ENCODE measurements at regions not wholly inside any gene's neighbourhood (a gene's known extent, or its start where the extent isn't known, plus 50 kb on each side); places are given as distances from the start of the nearest gene placed in this dataset.

- Histone ChIP-seq H3K9me3 (no peaks in the 10 kb centered on the region), H3K4me1 (peaks cover 0 to 30% (median 10%) of the 10 kb centered on the region in 4 donors), H3K36me3 (no peaks in the 10 kb centered on the region), H3K27me3 (no peaks in the 10 kb centered on the region), H3K4me3 (no peak overlapping the region), H3K27ac (peak overlapping the region in 1 of 5 donors; percentile 53)
- WGBS, 5 donors = 24 to 44% (median 39%) methylated on average over 5 of the region's 5 CpGs
- intact Hi-C loops (cut with DNase I; ENCODE audit: low total_unique reads) = no loop called here
- no peak for TF ChIP-seq POLR2A (IDR thresholded peaks at IDR 0.05)
- TF ChIP-seq CTCF (IDR thresholded peaks at IDR 0.05) = no peak
- TF ChIP-seq EP300 (IDR thresholded peaks at IDR 0.05) = no peak
- TF ChIP-seq POLR2AphosphoS5 (IDR thresholded peaks at IDR 0.05) = no peak
- no peak for DNase-seq
Measured at GRCh38 chr6:151701911-151702562, 105.4 kb upstream of the ESR1 start.

- Histone ChIP-seq H3K36me3 (no peaks in the 10 kb centered on the region), H3K4me3 (no peak overlapping the region), H3K27ac (peak overlapping the region in 1 of 5 donors; percentile 53), H3K27me3 (no peaks in the 10 kb centered on the region), H3K9me3 (no peaks in the 10 kb centered on the region), H3K4me1 (peaks cover 0 to 30% (median 10%) of the 10 kb centered on the region in 4 donors)
- DNase-seq = peak in 1 of 2 donors; percentile 14
- WGBS, 5 donors = 27 to 50% (median 35%) methylated on average over 5 of the region's 5 CpGs
- TF ChIP-seq CTCF (IDR thresholded peaks at IDR 0.05) (no peak), EP300 (IDR thresholded peaks at IDR 0.05) (no peak), POLR2A (IDR thresholded peaks at IDR 0.05) (no peak), POLR2AphosphoS5 (IDR thresholded peaks at IDR 0.05) (no peak)
- intact Hi-C loops (cut with DNase I; ENCODE audit: low total_unique reads) = no loop called here
Measured at GRCh38 chr6:151702851-151703658, 104.4 kb upstream of the ESR1 start.

GRCh38 chr6:151704383-151704782, 103.1 kb upstream of the ESR1 start:
- Histone ChIP-seq H3K27me3 (no peaks in the 10 kb centered on the region), H3K36me3 (no peaks in the 10 kb centered on the region), H3K9me3 (no peaks in the 10 kb centered on the region), H3K4me1 (peaks cover 0 to 29% (median 10%) of the 10 kb centered on the region in 4 donors), H3K27ac (no peak overlapping the region), H3K4me3 (no peak overlapping the region)
- WGBS, 5 donors = 86 to 95% (median 92%) methylated on average over 5 of the region's 5 CpGs
- intact Hi-C loops (cut with DNase I; ENCODE audit: low total_unique reads) = no loop called here
- DNase-seq = no peak
- no peak for TF ChIP-seq CTCF (IDR thresholded peaks at IDR 0.05)
- TF ChIP-seq EP300 (IDR thresholded peaks at IDR 0.05) = no peak
- TF ChIP-seq POLR2AphosphoS5 (IDR thresholded peaks at IDR 0.05) = no peak
- no peak for TF ChIP-seq POLR2A (IDR thresholded peaks at IDR 0.05)

- H3K27me3 ChIP-seq = no peaks in the 10 kb centered on the region
- DNase-seq = no peak
- no peak overlapping the region for H3K4me3 ChIP-seq
- no peak overlapping the region for H3K27ac ChIP-seq
- no peaks in the 10 kb centered on the region for H3K9me3 ChIP-seq
- peaks cover 0 to 21% (median 9%) of the 10 kb centered on the region in 4 donors for H3K4me1 ChIP-seq
- TF ChIP-seq POLR2AphosphoS5 (IDR thresholded peaks at IDR 0.05) (no peak), POLR2A (IDR thresholded peaks at IDR 0.05) (no peak), CTCF (IDR thresholded peaks at IDR 0.05) (no peak), EP300 (IDR thresholded peaks at IDR 0.05) (no peak)
- intact Hi-C loops (cut with DNase I; ENCODE audit: low total_unique reads) = no loop called here
- WGBS, 5 donors = 59 to 73% (median 69%) methylated on average over 6 of the region's 6 CpGs
- no peaks in the 10 kb centered on the region for H3K36me3 ChIP-seq
Measured at GRCh38 chr6:151705993-151706733, 101.3 kb upstream of the ESR1 start.

All from stomach (tissue), 8 donors.